GM12878 (cell line): ENCODE measurements at regions not wholly inside any gene's neighbourhood (a gene's known extent, or its start where the extent isn't known, plus 50 kb on each side); places are given as distances from the start of the nearest gene placed in this dataset.

Experiments used
- ATAC-seq: fragments of 200-7000 bp; cut with Tn5 transposase; 3 replicates; pipeline ENCODE4 v1.9.1; 2020; ENCODE audit warnings: mild to moderate bottlenecking, moderate library complexity
- BruUV-seq: library from RNA; stranded (reverse); fragments of 400-500 nt; replicated peaks from 2 replicates; lab custom pipeline; 2021; lab: Mats Ljungman, UMichigan
- CTCF ChIA-PET: fragments of 300-600 bp; sonication (Branson Sonifier 250); formaldehyde crosslinking; extraction: SDS; loops from one replicate; lab custom pipeline; 2021; ENCODE audit warnings: inconsistent platforms; lab: Yijun Ruan, JAX
- POLR2A ChIA-PET: fragments of 350-600 bp; formaldehyde crosslinking; extraction: SDS; loops from one replicate; lab custom pipeline; 2021; ENCODE audit warnings: inconsistent platforms; lab: Charles Lee
- RAD21 ChIA-PET: fragments of 300-600 bp; sonication (Branson Sonifier 250); formaldehyde crosslinking; loops from one replicate; lab custom pipeline; 2023; ENCODE audit warnings: antibody characterized with exemption; ENCODE audit not compliant: unreplicated experiment; lab: Charles Lee
- SMC1A ChIA-PET: fragments of 300-600 bp; sonication (Branson Sonifier 250); formaldehyde crosslinking; loops from one replicate; lab custom pipeline; 2023; ENCODE audit not compliant: unreplicated experiment, uncharacterized antibody; lab: Charles Lee
- DNase-seq: peaks from one replicate; pipeline ENCODE4 v3.0.0-alpha.2; 2011; ENCODE audit warnings: low read depth, low spot score
- FAIRE-seq: peaks from 3 replicates; lab custom pipeline; 2011; peaks lifted over from hg19 to GRCh38; lab: Jason Lieb, UNC
- H2AFZ ChIP-seq: 2 replicates; pipeline ENCODE4 v1.6.0; 2011; ENCODE audit warnings: low read depth, low read length, control low read depth; ENCODE audit not compliant: control insufficient read depth
- H3K27ac ChIP-seq: 2 replicates; pipeline ENCODE4 v1.5.1; 2011; ENCODE audit warnings: control low read depth; ENCODE audit not compliant: control insufficient read depth, insufficient read depth
- H3K27me3 ChIP-seq, 2 experiments: replicated peaks in 1 of 2; 2 replicates each; pipeline versions ENCODE4 v1.6.0 to v1.6.1; 2011; ENCODE audit warnings: low read length in 1 of 2; ENCODE audit not compliant: control insufficient read depth in 2 of 2, insufficient read depth in 2 of 2
- H3K36me3 ChIP-seq, 2 experiments: 2 replicates each; pipeline ENCODE4 v1.5.1; 2011; ENCODE audit warnings: low read length in 1 of 2; ENCODE audit not compliant: control insufficient read depth in 2 of 2, insufficient read depth in 2 of 2
- H3K4me1 ChIP-seq: 2 replicates; pipeline ENCODE4 v1.6.1; 2011; ENCODE audit warnings: mild to moderate bottlenecking, low read length, moderate library complexity, mixed read lengths; ENCODE audit not compliant: control insufficient read depth, insufficient read depth
- H3K4me2 ChIP-seq: 2 replicates; pipeline ENCODE4 v1.6.0; 2011; ENCODE audit warnings: control low read depth; ENCODE audit not compliant: control insufficient read depth, insufficient read depth
- H3K4me3 ChIP-seq: fragments of 200-600 bp; sonication (generic); 2 replicates; pipeline ENCODE4 v1.5.1; 2016
- H3K79me2 ChIP-seq: 2 replicates; pipeline ENCODE4 v1.6.0; 2011; ENCODE audit warnings: low read length; ENCODE audit not compliant: control insufficient read depth, insufficient read depth
- H3K9ac ChIP-seq: 2 replicates; pipeline ENCODE4 v1.8.0; 2011; ENCODE audit warnings: low read length, control low read depth, mixed read lengths; ENCODE audit not compliant: control insufficient read depth, insufficient read depth
- H3K9me3 ChIP-seq: replicated peaks from 3 replicates; pipeline ENCODE4 v1.5.1; 2011; ENCODE audit warnings: mild to moderate bottlenecking, low read length; ENCODE audit not compliant: control insufficient read depth, insufficient read depth
- H4K20me1 ChIP-seq: 2 replicates; pipeline ENCODE4 v1.6.0; 2011; ENCODE audit not compliant: control insufficient read depth, insufficient read depth
- CBX5 ChIP-seq: sonication (generic); IDR thresholded peaks from 2 replicates; pipeline ENCODE4 v1.6.1; 2016; ENCODE audit warnings: low read depth, moderate library complexity, mild to moderate bottlenecking, inconsistent platforms
- CEBPZ ChIP-seq: fragments of 150-350 bp; IDR thresholded peaks from 2 replicates; pipeline ENCODE4 v1.6.1; 2016; ENCODE audit warnings: low read depth, low read length
- CHD2 ChIP-seq: IDR thresholded peaks from 2 replicates; pipeline ENCODE4 v1.6.1; 2011; ENCODE audit warnings: low read depth, low read length, improper control_type of control experiment, borderline replicate concordance
- E2F4 ChIP-seq: IDR thresholded peaks from 2 replicates; pipeline ENCODE4 v1.6.1; 2012; ENCODE audit warnings: low read depth, low read length, improper control_type of control experiment
- FOS ChIP-seq: IDR thresholded peaks from 3 replicates; pipeline ENCODE4 v1.6.1; 2011; ENCODE audit warnings: borderline replicate concordance; ENCODE audit not compliant: insufficient read length; ENCODE audit errors: extremely low read depth
- IKZF1 ChIP-seq: fragments of 450-650 bp; conservative IDR thresholded peaks from 2 replicates; pipeline ENCODE4 v1.6.1; 2017; ENCODE audit warnings: antibody characterized with exemption, mild to moderate bottlenecking
- MTA3 ChIP-seq: IDR thresholded peaks from 2 replicates; pipeline ENCODE4 v1.6.1; 2012; ENCODE audit warnings: low read length, inconsistent platforms, borderline replicate concordance
- NFXL1 ChIP-seq: fragments of 450-650 bp; IDR thresholded peaks from 2 replicates; pipeline ENCODE4 v1.6.1; 2017; ENCODE audit warnings: antibody characterized with exemption, mild to moderate bottlenecking, borderline replicate concordance
- SRF ChIP-seq, 2 experiments: IDR thresholded peaks; 2 replicates each; pipeline ENCODE4 v1.6.1; 2011; ENCODE audit warnings: low read depth in 2 of 2, low read length in 2 of 2, mild to moderate bottlenecking in 1 of 2, moderate library complexity in 1 of 2
- ZBED1 ChIP-seq: IDR thresholded peaks from 2 replicates; pipeline ENCODE4 v1.6.1; 2016; ENCODE audit warnings: borderline replicate concordance
- WGBS: methylation state at CpG from one replicate; pipeline ENCODE4 v1.1.6; 2016; ENCODE audit warnings: low lambda C conversion rate; ENCODE audit not compliant: insufficient replicate concordance, insufficient coverage; ENCODE audit errors: missing lambda C conversion rate; 5-methylcytosine and 5-hydroxymethylcytosine counted together
- in situ Hi-C: fragments of 300-500 bp; cut with MboI; formaldehyde crosslinking; loops from 9 replicates; pipeline ENCODE4 v1.14.3; 2018; ENCODE audit warnings: mixed read lengths
- intact Hi-C: fragments of 100-400 bp; cut with micrococcal nuclease; formaldehyde crosslinking; loops from one replicate; pipeline ENCODE4 v1.14.2; 2022; ENCODE audit not compliant: unreplicated experiment

GRCh38 chr5:13454050-13454449 is 490.4 kb downstream of the DNAH5 start:
- no peak overlapping the region for H3K27ac ChIP-seq
- in situ Hi-C loops (no loop called here), intact Hi-C loops (no loop called here)
- no peaks in the 10 kb centered on the region for H3K79me2 ChIP-seq
- ChIA-PET POLR2A (no interaction called here), CTCF (no interaction called here), SMC1A (no interaction called here), RAD21 (no interaction called here)
- no TSS peak for BruUV-seq
- H3K36me3 ChIP-seq, result no peaks in the 10 kb centered on the region
- FAIRE-seq, result no peak
- no peaks in the 10 kb centered on the region for H4K20me1 ChIP-seq
- H3K9ac ChIP-seq, result no peak overlapping the region
- ATAC-seq, result no peak
- 28% methylated on average over 6 of the region's 6 CpGs for WGBS
- no peak overlapping the region for H2AFZ ChIP-seq
- no peaks in the 10 kb centered on the region for H3K27me3 ChIP-seq
- DNase-seq, result no peak
- TF ChIP-seq E2F4, result no peak
- TF ChIP-seq NFXL1, result no peak
- no peak for TF ChIP-seq MTA3
- TF ChIP-seq SRF (IDR thresholded peaks at IDR 0.05; ENCODE audit: low read depth in 2 of 2, low read length in 2 of 2), result no peak
- TF ChIP-seq ZBED1, result no peak
- no peak for TF ChIP-seq IKZF1
- no peak for TF ChIP-seq FOS
- TF ChIP-seq CHD2, result no peak
- no peak overlapping the region for H3K4me2 ChIP-seq
- no peak overlapping the region for H3K4me3 ChIP-seq
- H3K9me3 ChIP-seq, result no peaks in the 10 kb centered on the region
- no peaks in the 10 kb centered on the region for H3K4me1 ChIP-seq

GRCh38 chr5:13448843-13449242 is 495.6 kb downstream of the DNAH5 start:
- no peaks in the 10 kb centered on the region for H3K36me3 ChIP-seq
- in situ Hi-C loops, result no loop called here
- intact Hi-C loops, result no loop called here
- ChIA-PET RAD21 (no interaction called here), SMC1A (no interaction called here), CTCF (interaction anchor here (0.9 kb wide), 1 partner anchor 10 kb away, joined by 3 read pairs; no protein-coding TSS in a partner anchor), POLR2A (no interaction called here)
- H3K4me3 ChIP-seq, result no peak overlapping the region
- no peak overlapping the region for H3K4me2 ChIP-seq
- no TSS peak for BruUV-seq
- 43% methylated on average over 1 of the region's 1 CpG for WGBS
- H3K9me3 ChIP-seq, result no peaks in the 10 kb centered on the region
- ATAC-seq (no peak), DNase-seq (no peak), FAIRE-seq (no peak)
- H3K79me2 ChIP-seq, result no peaks in the 10 kb centered on the region
- no peaks in the 10 kb centered on the region for H4K20me1 ChIP-seq
- H3K27me3 ChIP-seq, result no peaks in the 10 kb centered on the region
- TF ChIP-seq CEBPZ, result no peak
- no peak for TF ChIP-seq CBX5
- H2AFZ ChIP-seq, result no peak overlapping the region
- no peak overlapping the region for H3K9ac ChIP-seq
- no peak overlapping the region for H3K27ac ChIP-seq
- H3K4me1 ChIP-seq, result no peaks in the 10 kb centered on the region
